H1 (cell line): ENCODE measurements at regions not wholly inside any gene's neighbourhood (a gene's known extent, or its start where the extent isn't known, plus 50 kb on each side); places are given as distances from the start of the nearest gene placed in this dataset.

Experiments used
- CTCF ChIA-PET: fragments of 300-600 bp; sonication (Branson Sonifier 250); formaldehyde crosslinking; loops from one replicate; lab custom pipeline; 2021; ENCODE audit not compliant: partially characterized antibody; lab: Charles Lee
- POLR2A ChIA-PET: fragments of 300-600 bp; sonication (Branson Sonifier 250); formaldehyde crosslinking; loops from one replicate; lab custom pipeline; 2021; ENCODE audit warnings: inconsistent platforms; ENCODE audit not compliant: partially characterized antibody; lab: Charles Lee
- DNase-seq, 2 experiments: peaks; one replicate each; pipeline versions ENCODE4 v3.0.0 to v3.0.0-alpha.2; 2010 to 2022; ENCODE audit warnings: low spot score in 2 of 2, low read depth in 1 of 2, mixed read lengths in 1 of 2
- FAIRE-seq: peaks from 2 replicates; lab custom pipeline; 2011; peaks lifted over from hg19 to GRCh38; lab: Jason Lieb, UNC
- H2AFZ ChIP-seq: 2 replicates; pipeline ENCODE4 v1.8.1; 2012; ENCODE audit warnings: low read length, inconsistent platforms
- H2AK5ac ChIP-seq: 2 replicates; pipeline ENCODE4 v1.6.1; 2013; ENCODE audit warnings: low read depth, low read length
- H2BK120ac ChIP-seq: replicated peaks from 2 replicates; pipeline ENCODE3; 2013; ENCODE audit warnings: low read depth, low read length, inconsistent platforms
- H2BK12ac ChIP-seq: 2 replicates; pipeline ENCODE4 v1.6.1; 2013; ENCODE audit warnings: low read depth, low read length
- H2BK15ac ChIP-seq: 2 replicates; pipeline ENCODE4 v1.6.1; 2013; ENCODE audit warnings: low read length
- H2BK20ac ChIP-seq: 2 replicates; pipeline ENCODE4 v1.6.1; 2013; ENCODE audit warnings: low read length
- H2BK5ac ChIP-seq: 2 replicates; pipeline ENCODE4 v1.6.1; 2013; ENCODE audit warnings: low read depth, low read length
- H3K14ac ChIP-seq: 2 replicates; pipeline ENCODE4 v1.6.1; 2013; ENCODE audit warnings: inconsistent platforms; ENCODE audit not compliant: insufficient read length
- H3K18ac ChIP-seq: 2 replicates; pipeline ENCODE4 v1.6.1; 2013; ENCODE audit warnings: low read length; ENCODE audit errors: extremely low read depth
- H3K23ac ChIP-seq: 2 replicates; pipeline ENCODE4 v1.6.1; 2013; ENCODE audit warnings: inconsistent platforms; ENCODE audit not compliant: insufficient read length
- H3K23me2 ChIP-seq: 2 replicates; pipeline ENCODE4 v1.6.1; 2013; ENCODE audit warnings: low read depth, low read length
- H3K27ac ChIP-seq: 2 replicates; pipeline ENCODE4 v1.6.1; 2011; ENCODE audit warnings: low read depth, low read length, inconsistent platforms
- H3K27me3 ChIP-seq, 4 experiments: replicated peaks in 1 of 4; 1 replicate in 1 of 4; 2 replicates in 3 of 4; pipeline versions ENCODE4 v1.6.1 to v1.8.1; 2011 to 2013; ENCODE audit warnings: low read length in 3 of 4, mild to moderate bottlenecking in 3 of 4, inconsistent platforms in 2 of 4, mixed read lengths in 2 of 4, moderate library complexity in 1 of 4; ENCODE audit not compliant: control insufficient read depth in 3 of 4, insufficient read depth in 3 of 4; ENCODE audit errors: extremely low read depth in 1 of 4
- H3K36me3 ChIP-seq, 4 experiments: 2 replicates each; pipeline versions ENCODE4 v1.6.1 to v1.8.1; 2011 to 2013; ENCODE audit warnings: mild to moderate bottlenecking in 4 of 4, low read length in 3 of 4, moderate library complexity in 2 of 4, control low read depth in 1 of 4, inconsistent platforms in 1 of 4; ENCODE audit not compliant: insufficient read depth in 4 of 4, control insufficient read depth in 2 of 4
- H3K4ac ChIP-seq: replicated peaks from 2 replicates; pipeline ENCODE3; 2013; ENCODE audit warnings: low read length, low read depth, mixed read lengths, inconsistent platforms; ENCODE audit not compliant: insufficient read length
- H3K4me1 ChIP-seq, 4 experiments: replicated peaks in 1 of 4; 1 replicate in 1 of 4; 2 replicates in 3 of 4; pipeline versions ENCODE4 v1.6.1 to v1.8.1; 2011 to 2013; ENCODE audit warnings: low read length in 3 of 4, inconsistent platforms in 2 of 4, mixed read lengths in 1 of 4; ENCODE audit not compliant: insufficient read depth in 4 of 4, control insufficient read depth in 3 of 4
- H3K4me2 ChIP-seq, 2 experiments: 2 replicates each; pipeline versions ENCODE4 v1.6.1 to v1.8.1; 2011 to 2013; ENCODE audit warnings: low read depth in 2 of 2, low read length in 2 of 2, control low read depth in 1 of 2, inconsistent platforms in 1 of 2, mild to moderate bottlenecking in 1 of 2; ENCODE audit not compliant: insufficient read depth in 1 of 2
- H3K4me3 ChIP-seq, 4 experiments: fragments of 200-600, 300-600 bp in 1 of 4; sonication (generic), shearing (Covaris generic), sonication (Bioruptor Twin) in 1 of 4; 2 replicates each; pipeline versions ENCODE4 v1.5.1 to v1.8.1; 2011 to 2016; ENCODE audit warnings: low read length in 4 of 4, low read depth in 3 of 4, control low read depth in 2 of 4, inconsistent platforms in 2 of 4, mild to moderate bottlenecking in 2 of 4, mixed read lengths in 1 of 4, moderate library complexity in 1 of 4; ENCODE audit not compliant: insufficient read depth in 2 of 4; ENCODE audit errors: extremely low read depth in 1 of 4
- H3K56ac ChIP-seq: replicated peaks from 2 replicates; pipeline ENCODE3; 2013; ENCODE audit warnings: low read depth, mild to moderate bottlenecking, mixed read lengths, low read length, inconsistent platforms; ENCODE audit not compliant: insufficient read length
- H3K79me1 ChIP-seq: 2 replicates; pipeline ENCODE4 v1.6.1; 2013; ENCODE audit warnings: low read depth, low read length, control low read depth
- H3K79me2 ChIP-seq, 2 experiments: 2 replicates each; pipeline versions ENCODE4 v1.6.1 to v1.8.1; 2012 to 2013; ENCODE audit warnings: low read length in 2 of 2, mild to moderate bottlenecking in 2 of 2, inconsistent platforms in 1 of 2; ENCODE audit not compliant: insufficient read depth in 2 of 2, control insufficient read depth in 1 of 2
- H3K9ac ChIP-seq, 4 experiments: replicated peaks in 1 of 4; 1 replicate in 1 of 4; 2 replicates in 3 of 4; pipeline versions ENCODE4 v1.6.1 to v1.8.1; 2011 to 2013; ENCODE audit warnings: low read depth in 3 of 4, low read length in 3 of 4, control low read depth in 2 of 4, mild to moderate bottlenecking in 2 of 4, moderate library complexity in 2 of 4, inconsistent platforms in 1 of 4; ENCODE audit errors: extremely low read depth in 1 of 4
- H3K9me3 ChIP-seq, 2 experiments: 2 replicates each; pipeline versions ENCODE4 v1.6.1 to v1.8.1; 2012 to 2013; ENCODE audit warnings: mild to moderate bottlenecking in 2 of 2, moderate library complexity in 2 of 2, control low read depth in 1 of 2, inconsistent platforms in 1 of 2, low read depth in 1 of 2, low read length in 1 of 2, mixed read lengths in 1 of 2; ENCODE audit not compliant: insufficient read depth in 2 of 2
- H4K20me1 ChIP-seq, 2 experiments: replicated peaks in 1 of 2; 2 replicates each; pipeline versions ENCODE3 to v1.8.1; 2011 to 2013; ENCODE audit warnings: inconsistent platforms in 2 of 2, low read length in 2 of 2, mild to moderate bottlenecking in 1 of 2; ENCODE audit not compliant: insufficient read depth in 2 of 2, control insufficient read depth in 1 of 2
- H4K5ac ChIP-seq: 2 replicates; pipeline ENCODE4 v1.6.1; 2013; ENCODE audit warnings: low read length, low read depth, mixed read lengths, inconsistent platforms; ENCODE audit not compliant: insufficient read length
- H4K8ac ChIP-seq: 2 replicates; pipeline ENCODE4 v1.8.0; 2013; ENCODE audit warnings: mild to moderate bottlenecking, moderate library complexity, low read length, inconsistent platforms; ENCODE audit not compliant: insufficient read depth; ENCODE audit errors: extremely low read depth
- H4K91ac ChIP-seq: replicated peaks from 2 replicates; pipeline ENCODE3; 2013; ENCODE audit warnings: low read length, mixed read lengths, inconsistent platforms; ENCODE audit not compliant: insufficient read length
- GABPA ChIP-seq: IDR thresholded peaks from 2 replicates; pipeline ENCODE4 v1.6.1; 2011; ENCODE audit warnings: mild to moderate bottlenecking, low read length, moderate library complexity, borderline replicate concordance; ENCODE audit not compliant: insufficient read depth
- JUND ChIP-seq: IDR thresholded peaks from 2 replicates; pipeline ENCODE4 v1.6.1; 2011; ENCODE audit warnings: mild to moderate bottlenecking, improper control_type of control experiment, low read length
- MAFK ChIP-seq: IDR thresholded peaks from 2 replicates; pipeline ENCODE4 v1.6.1; 2012; ENCODE audit warnings: low read depth, mild to moderate bottlenecking, improper control_type of control experiment, low read length
- NRF1 ChIP-seq: IDR thresholded peaks from 2 replicates; pipeline ENCODE4 v1.6.1; 2011; ENCODE audit warnings: mild to moderate bottlenecking, low read depth, low read length, improper control_type of control experiment
- RAD21 ChIP-seq, 2 experiments: IDR thresholded peaks in 1 of 2; conservative IDR thresholded peaks in 1 of 2; 2 replicates each; pipeline ENCODE4 v1.6.1; 2011; ENCODE audit warnings: low read depth in 2 of 2, low read length in 2 of 2, improper control_type of control experiment in 1 of 2, inconsistent platforms in 1 of 2, mild to moderate bottlenecking in 1 of 2, moderate library complexity in 1 of 2
- RNF2 ChIP-seq: fragments of 200-900, 300-1000 bp; sonication (generic); IDR thresholded peaks from 2 replicates; pipeline ENCODE4 v1.7.1; 2016; ENCODE audit warnings: borderline replicate concordance, low read depth, mild to moderate bottlenecking, antibody characterized with exemption, low read length; ENCODE audit not compliant: poor library complexity, severe bottlenecking; ENCODE audit errors: missing control alignments
- RXRA ChIP-seq: IDR thresholded peaks from 2 replicates; pipeline ENCODE4 v1.6.1; 2011; ENCODE audit warnings: low read depth, mild to moderate bottlenecking, low read length, moderate library complexity; ENCODE audit not compliant: insufficient read depth
- WGBS, 2 experiments: shearing (Covaris generic) in 1 of 2; methylation state at CpG; one replicate each; pipeline versions ENCODE4 v1.1.6 to v1.1.7; 2013 to 2015; ENCODE audit warnings: low lambda C conversion rate in 2 of 2, mixed read lengths in 2 of 2, inconsistent platforms in 1 of 2, low coverage in 1 of 2, missing lambda C conversion rate in 1 of 2; ENCODE audit not compliant: insufficient replicate concordance in 2 of 2, insufficient coverage in 1 of 2, insufficient read length in 1 of 2; ENCODE audit errors: extremely low coverage in 1 of 2, missing lambda C conversion rate in 1 of 2; 5-methylcytosine and 5-hydroxymethylcytosine counted together
- TF ChIP-seq, protein P1 (sequence below): IDR thresholded peaks from 2 replicates; pipeline ENCODE4 v1.6.1; 2012; ENCODE audit warnings: low read length, inconsistent platforms
- TF ChIP-seq, protein P2 (sequence below): IDR thresholded peaks from 2 replicates; pipeline ENCODE4 v1.6.1; 2012; ENCODE audit warnings: inconsistent platforms

- Histone ChIP-seq H3K23me2 (no peaks in the 10 kb centered on the region), H4K91ac (no peak overlapping the region), H3K14ac (no peak overlapping the region), H3K79me1 (no peaks in the 10 kb centered on the region), H4K8ac (no peak overlapping the region), H4K5ac (no peak overlapping the region), H3K9me3 (no peaks in the 10 kb centered on the region; a peak in 1 of 4 replicates), H3K36me3 (no peaks in the 10 kb centered on the region), H2BK15ac (peak overlapping the region; percentile 53; the same call in 1 of the 2 replicates), H3K9ac (no peak overlapping the region), H2BK20ac (no peak overlapping the region), H3K23ac (no peak overlapping the region), H3K4me1 (peaks cover 8 to 26% (median 15%) of the 10 kb centered on the region in 4 experiments), H3K27ac (no peak overlapping the region), H2BK5ac (no peak overlapping the region), H2AFZ (no peak overlapping the region), H4K20me1 (no peaks in the 10 kb centered on the region), H3K4me3 (no peak overlapping the region), H3K18ac (peak overlapping the region; percentile 24; the same call in 1 of the 2 replicates), H2AK5ac (no peak overlapping the region), H3K79me2 (no peaks in the 10 kb centered on the region), H3K4ac (no peak overlapping the region), H3K27me3 (no peaks in the 10 kb centered on the region), H3K56ac (no peak overlapping the region), H3K4me2 (peak overlapping the region in 1 of 2 experiments; percentile 28; a peak in 1 of 4 replicates), H2BK12ac (no peak overlapping the region), H2BK120ac (no peak overlapping the region)
- 78% methylated on average over 21 of the region's 21 CpGs; no CpG with 5 or more reads in 1 of the 2 experiments for WGBS, 2 experiments
- no peak for FAIRE-seq
- ChIA-PET CTCF (interaction anchor here (0.6 to 7.6 kb wide), 13 partner anchors 9 to 606 kb away, joined by 3 to 49 read pairs (median 4); no protein-coding TSS in a partner anchor), POLR2A (no interaction called here)
- no peak for DNase-seq
- TF ChIP-seq RAD21 (IDR thresholded peaks at IDR 0.05 in 1 of 2, conservative IDR thresholded peaks at IDR 0.05 in 1 of 2; ENCODE audit: low read depth in 2 of 2, low read length in 2 of 2) (no peak), JUND (no peak), RNF2 (no peak), GABPA (no peak), MAFK (no peak), NRF1 (no peak), RXRA (no peak)
- TF ChIP-seq, protein P1, sequence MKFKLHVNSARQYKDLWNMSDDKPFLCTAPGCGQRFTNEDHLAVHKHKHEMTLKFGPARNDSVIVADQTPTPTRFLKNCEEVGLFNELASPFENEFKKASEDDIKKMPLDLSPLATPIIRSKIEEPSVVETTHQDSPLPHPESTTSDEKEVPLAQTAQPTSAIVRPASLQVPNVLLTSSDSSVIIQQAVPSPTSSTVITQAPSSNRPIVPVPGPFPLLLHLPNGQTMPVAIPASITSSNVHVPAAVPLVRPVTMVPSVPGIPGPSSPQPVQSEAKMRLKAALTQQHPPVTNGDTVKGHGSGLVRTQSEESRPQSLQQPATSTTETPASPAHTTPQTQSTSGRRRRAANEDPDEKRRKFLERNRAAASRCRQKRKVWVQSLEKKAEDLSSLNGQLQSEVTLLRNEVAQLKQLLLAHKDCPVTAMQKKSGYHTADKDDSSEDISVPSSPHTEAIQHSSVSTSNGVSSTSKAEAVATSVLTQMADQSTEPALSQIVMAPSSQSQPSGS, result no peak
- TF ChIP-seq, protein P2, sequence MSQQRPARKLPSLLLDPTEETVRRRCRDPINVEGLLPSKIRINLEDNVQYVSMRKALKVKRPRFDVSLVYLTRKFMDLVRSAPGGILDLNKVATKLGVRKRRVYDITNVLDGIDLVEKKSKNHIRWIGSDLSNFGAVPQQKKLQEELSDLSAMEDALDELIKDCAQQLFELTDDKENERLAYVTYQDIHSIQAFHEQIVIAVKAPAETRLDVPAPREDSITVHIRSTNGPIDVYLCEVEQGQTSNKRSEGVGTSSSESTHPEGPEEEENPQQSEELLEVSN, result no peak
Observed at GRCh38 chr11:119501777-119502405, 78.9 kb upstream of the THY1 start.
